ENCODE measurements at regions not wholly inside any gene's neighbourhood (a gene's known extent, or its start where the extent isn't known, plus 50 kb on each side); places are given as distances from the start of the nearest gene placed in this dataset.

GRCh38 chr18:60209042-60209441 lies 163.5 kb downstream of the MC4R start:
- TF ChIP-seq POLR2AphosphoS5 (IDR thresholded peaks at IDR 0.05; ENCODE audit: borderline replicate concordance, low read depth, low read length): no peak
- no peak for TF ChIP-seq EZH2 (IDR thresholded peaks at IDR 0.05)
- TF ChIP-seq FOXP2 (optimal IDR thresholded peaks at IDR 0.05; ENCODE audit: control extremely low read depth, extremely low read length, insufficient read depth): no peak

Data from SK-N-MC (cell line).